PC-3 (cell line): ENCODE measurements at regions not wholly inside any gene's neighbourhood (a gene's known extent, or its start where the extent isn't known, plus 50 kb on each side); places are given as distances from the start of the nearest gene placed in this dataset.

Source experiments
- CTCF ChIP-seq: fragments of 300-600 bp; sonication (generic); conservative IDR thresholded peaks from 2 replicates; pipeline ENCODE4 v1.5.1; 2017; ENCODE audit warnings: antibody characterized with exemption, low read depth, mild to moderate bottlenecking, low read length
- EZH2 ChIP-seq: fragments of 300-600 bp; sonication (generic); IDR thresholded peaks from one replicate; pipeline ENCODE4 v1.6.1; 2017; ENCODE audit warnings: antibody characterized with exemption, mild to moderate bottlenecking, low read length; ENCODE audit not compliant: unreplicated experiment
- EZH2phosphoT487 ChIP-seq: fragments of 300-600 bp; sonication (generic); IDR thresholded peaks from 2 replicates; pipeline ENCODE4 v1.6.1; 2018; ENCODE audit warnings: mild to moderate bottlenecking, antibody characterized with exemption, low read length, borderline replicate concordance

- no peak for TF ChIP-seq CTCF
- no peak for TF ChIP-seq EZH2
- no peak for TF ChIP-seq EZH2phosphoT487
These were observed 948.8 kb downstream of the SOCS6 start for GRCh38 chr18:71237641-71238040.
